DOHH2 (cell line): ENCODE measurements at regions not wholly inside any gene's neighbourhood (a gene's known extent, or its start where the extent isn't known, plus 50 kb on each side); places are given as distances from the start of the nearest gene placed in this dataset.

Experiments used
- CTCF ChIP-seq: fragments of 200-600 bp; sonication (generic); IDR thresholded peaks from one replicate; pipeline ENCODE4 v1.5.1; 2014; ENCODE audit warnings: antibody characterized with exemption, mild to moderate bottlenecking, low read depth, low read length; ENCODE audit not compliant: poor library complexity, severe bottlenecking
- EZH2phosphoT487 ChIP-seq: fragments of 200-600 bp; sonication (generic); IDR thresholded peaks from 2 replicates; pipeline ENCODE4 v1.6.1; 2017; ENCODE audit warnings: borderline replicate concordance, mild to moderate bottlenecking, antibody characterized with exemption, low read length, moderate library complexity, mixed read lengths

GRCh38 chr15:31511707-31512310, 185.2 kb downstream of the KLF13 start:
- TF ChIP-seq CTCF (no peak), EZH2phosphoT487 (no peak)
